Fibroblast of mammary gland (primary cell): ENCODE measurements at regions not wholly inside any gene's neighbourhood (a gene's known extent, or its start where the extent isn't known, plus 50 kb on each side); places are given as distances from the start of the nearest gene placed in this dataset.

Source experiments
- DNase-seq: peaks from one replicate; pipeline ENCODE4 v3.0.0-alpha.2; 2010; ENCODE audit warnings: low read depth
- H3K4me3 ChIP-seq: 2 replicates; pipeline ENCODE4 v1.5.1; 2011; ENCODE audit warnings: low read depth, mild to moderate bottlenecking, low read length, moderate library complexity; ENCODE audit not compliant: control insufficient read depth
- TF ChIP-seq, protein P1 (sequence below): conservative IDR thresholded peaks from 2 replicates; pipeline ENCODE4 v1.5.1; 2011; ENCODE audit warnings: low read depth, low read length, inconsistent platforms; ENCODE audit not compliant: control insufficient read depth, insufficient read depth

DNA sequence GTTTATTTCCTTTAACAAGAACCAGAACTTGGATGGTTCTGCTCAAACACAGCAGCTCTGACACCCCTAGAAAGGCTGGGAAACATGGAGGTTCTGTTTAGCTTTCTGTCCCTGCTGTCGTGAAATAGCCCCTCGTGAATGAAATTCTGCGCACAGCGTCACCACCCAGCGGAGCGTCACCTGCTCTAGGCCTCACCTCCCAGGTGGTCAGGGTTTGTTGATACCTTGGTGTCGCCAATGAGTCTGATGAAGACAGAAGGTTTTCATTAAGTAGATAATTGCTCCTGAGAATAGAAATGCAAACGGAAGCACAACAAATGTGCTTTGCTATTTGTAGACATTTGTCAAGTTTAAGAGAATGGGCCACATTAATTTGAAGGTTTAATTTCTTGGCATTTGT lies 135.1 kb downstream of the EDN3 start:
- TF ChIP-seq, protein P1, sequence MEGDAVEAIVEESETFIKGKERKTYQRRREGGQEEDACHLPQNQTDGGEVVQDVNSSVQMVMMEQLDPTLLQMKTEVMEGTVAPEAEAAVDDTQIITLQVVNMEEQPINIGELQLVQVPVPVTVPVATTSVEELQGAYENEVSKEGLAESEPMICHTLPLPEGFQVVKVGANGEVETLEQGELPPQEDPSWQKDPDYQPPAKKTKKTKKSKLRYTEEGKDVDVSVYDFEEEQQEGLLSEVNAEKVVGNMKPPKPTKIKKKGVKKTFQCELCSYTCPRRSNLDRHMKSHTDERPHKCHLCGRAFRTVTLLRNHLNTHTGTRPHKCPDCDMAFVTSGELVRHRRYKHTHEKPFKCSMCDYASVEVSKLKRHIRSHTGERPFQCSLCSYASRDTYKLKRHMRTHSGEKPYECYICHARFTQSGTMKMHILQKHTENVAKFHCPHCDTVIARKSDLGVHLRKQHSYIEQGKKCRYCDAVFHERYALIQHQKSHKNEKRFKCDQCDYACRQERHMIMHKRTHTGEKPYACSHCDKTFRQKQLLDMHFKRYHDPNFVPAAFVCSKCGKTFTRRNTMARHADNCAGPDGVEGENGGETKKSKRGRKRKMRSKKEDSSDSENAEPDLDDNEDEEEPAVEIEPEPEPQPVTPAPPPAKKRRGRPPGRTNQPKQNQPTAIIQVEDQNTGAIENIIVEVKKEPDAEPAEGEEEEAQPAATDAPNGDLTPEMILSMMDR, result no peak
- DNase-seq, result no peak
- no peak overlapping the region for H3K4me3 ChIP-seq

DNA sequence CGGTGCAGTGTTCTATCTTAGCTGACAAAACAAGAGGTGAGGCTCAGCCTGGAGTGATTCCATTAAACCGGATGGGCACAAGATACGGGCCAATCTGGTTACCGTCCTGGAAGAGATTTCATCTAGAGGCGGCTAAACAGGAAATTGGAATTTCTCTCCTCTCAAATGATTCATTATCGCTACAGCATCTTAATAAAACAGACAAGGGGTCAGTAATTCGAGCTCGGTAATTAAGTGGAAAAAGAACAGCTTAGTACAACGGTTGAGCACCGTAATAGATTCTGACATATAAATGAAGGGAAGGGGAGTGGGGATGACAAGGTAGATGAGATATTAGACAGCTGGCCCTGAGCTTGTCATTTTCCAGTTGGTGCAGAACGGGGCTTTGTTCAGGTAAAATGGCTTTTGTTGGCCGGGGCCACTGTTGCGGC lies 137.2 kb downstream of the EDN3 start:
- H3K4me3 ChIP-seq, result no peak overlapping the region
- no peak for DNase-seq
- TF ChIP-seq, protein P1, result no peak

DNA sequence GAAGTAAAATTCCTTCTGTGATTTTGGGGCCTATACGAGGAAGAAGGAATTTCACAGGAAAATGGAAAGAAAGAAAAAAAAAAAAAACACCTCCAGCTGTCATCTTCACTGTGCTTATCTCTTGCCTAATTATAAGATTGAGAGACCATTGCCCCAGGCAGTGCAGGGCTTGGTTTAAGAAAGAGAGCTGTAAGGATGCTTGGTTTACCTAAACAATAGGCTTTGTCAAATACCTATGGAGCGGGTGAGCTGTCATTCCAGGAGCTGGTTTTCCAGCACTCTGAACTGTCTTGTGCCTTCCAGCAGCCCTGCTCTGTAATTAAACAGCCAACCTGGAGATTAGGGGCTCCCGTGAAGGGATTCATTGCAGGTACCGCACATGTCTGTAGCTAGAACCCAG lies 137.8 kb downstream of the EDN3 start:
- TF ChIP-seq, protein P1, result no peak
- DNase-seq, result no peak

DNA sequence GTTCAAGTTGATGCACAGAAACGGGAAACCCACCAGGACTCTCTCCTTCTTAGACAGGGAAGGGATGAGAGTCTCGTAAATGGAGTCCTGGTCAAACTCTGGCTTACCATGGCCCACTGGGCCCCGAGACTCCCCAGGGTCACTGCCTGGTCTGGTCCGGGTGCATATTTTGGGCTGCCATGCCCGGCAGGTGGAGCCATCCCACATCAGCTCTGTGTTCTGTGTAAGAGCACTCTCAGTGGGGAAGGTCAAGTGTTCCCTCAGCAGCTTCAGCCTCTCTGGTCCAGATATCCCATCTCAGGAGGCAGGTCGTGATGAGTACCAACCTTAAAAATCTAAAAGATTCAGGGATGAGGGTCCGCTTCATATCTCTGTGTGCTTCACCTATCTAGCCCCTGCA lies 138.8 kb downstream of the EDN3 start:
- TF ChIP-seq, protein P1, result no peak
- DNase-seq, result no peak
- no peak overlapping the region for H3K4me3 ChIP-seq

More for the DNA sequence above, 137.8 kb downstream of the EDN3 start:
- H3K4me3 ChIP-seq, result no peak overlapping the region

DNA sequence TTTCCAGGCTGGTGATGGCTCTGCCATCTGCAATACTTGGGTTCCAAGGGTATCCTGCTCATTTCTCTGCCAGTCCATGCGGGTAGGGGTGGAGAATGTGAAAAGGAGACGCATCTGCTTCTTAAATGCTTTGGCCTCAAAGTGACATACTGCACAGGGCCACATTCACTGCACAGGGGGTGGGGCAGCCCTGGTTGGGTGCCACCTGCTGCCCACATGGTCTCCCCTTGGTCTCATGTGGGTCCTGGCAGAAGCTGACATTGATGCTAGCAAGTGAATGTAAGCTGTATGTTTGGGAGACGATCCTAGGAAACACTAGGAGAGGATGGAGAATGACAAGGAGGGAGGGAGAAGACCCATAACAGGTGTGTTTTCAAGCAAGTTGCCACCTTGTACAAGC lies 140.9 kb downstream of the EDN3 start:
- TF ChIP-seq, protein P1, result no peak
- no peak overlapping the region for H3K4me3 ChIP-seq
- DNase-seq, result no peak

DNA sequence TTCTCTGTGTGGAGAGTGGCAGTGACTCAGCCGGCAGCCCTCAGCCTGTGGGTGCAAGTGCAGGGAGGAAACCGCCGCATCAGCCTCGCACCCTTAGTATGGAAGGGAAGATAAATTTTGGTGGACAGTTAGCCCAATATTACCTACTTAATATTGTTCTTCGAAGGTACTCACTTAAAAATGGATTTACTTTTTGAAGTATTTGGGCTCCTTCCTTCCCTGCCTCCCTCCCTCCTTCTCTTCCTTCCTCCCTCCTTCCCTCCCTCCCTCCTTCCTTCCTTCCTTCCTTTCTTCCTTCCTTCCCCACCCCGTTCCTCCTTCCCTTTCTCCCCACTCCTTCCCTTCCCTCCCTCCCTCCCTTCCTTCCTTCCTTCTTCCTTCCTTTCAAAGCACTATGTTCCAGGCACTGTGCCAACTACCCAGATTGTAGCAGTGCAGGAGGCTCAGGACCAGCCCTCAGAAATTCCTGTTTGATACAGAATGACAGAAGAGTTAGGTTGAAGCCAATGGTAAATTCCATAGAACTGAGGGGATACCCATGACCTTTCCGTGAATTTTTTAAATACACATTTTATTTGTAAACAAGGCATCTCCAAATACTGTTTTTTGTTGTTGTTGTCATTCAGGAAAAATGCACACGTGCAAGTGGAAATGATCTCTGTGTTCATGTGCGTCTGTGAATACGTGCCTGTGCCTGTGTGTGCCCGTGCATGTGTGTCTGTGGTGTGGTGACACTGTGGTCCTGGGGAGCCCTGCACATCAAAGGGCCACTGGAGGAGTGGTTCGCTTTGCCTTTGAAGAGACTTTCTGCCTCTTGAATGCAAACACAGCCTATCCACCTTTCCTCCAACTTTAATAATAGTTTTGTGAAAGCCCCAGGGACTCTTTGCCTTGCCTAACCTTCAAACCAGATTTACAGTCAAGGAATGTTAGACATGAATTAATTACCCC lies 141.7 kb downstream of the EDN3 start:
- no peak for DNase-seq
- TF ChIP-seq, protein P1, result no peak
- H3K4me3 ChIP-seq, result no peak overlapping the region
